DND-41 (cell line): ENCODE measurements at regions not wholly inside any gene's neighbourhood (a gene's known extent, or its start where the extent isn't known, plus 50 kb on each side); places are given as distances from the start of the nearest gene placed in this dataset.

Experiments
- ATAC-seq: fragments of 200-7000 bp; cut with Tn5 transposase; 3 replicates; pipeline ENCODE4 v1.9.1; 2021; ENCODE audit warnings: low read depth; ENCODE audit not compliant: insufficient read depth
- DNase-seq: peaks from one replicate; pipeline ENCODE4 v3.0.0-alpha.2; 2020
- H2AFZ ChIP-seq: 2 replicates; pipeline ENCODE4 v1.6.0; 2012; ENCODE audit warnings: low read depth, low read length
- H3K27ac ChIP-seq: 2 replicates; pipeline ENCODE4 v1.5.1; 2012; ENCODE audit warnings: low read length, inconsistent platforms
- H3K27me3 ChIP-seq: fragments of 200-600 bp; sonication (generic); 2 replicates; pipeline ENCODE4 v1.6.0; 2012; ENCODE audit warnings: low read length, mild to moderate bottlenecking, inconsistent platforms; ENCODE audit not compliant: insufficient read depth, poor library complexity
- H3K36me3 ChIP-seq: 2 replicates; pipeline ENCODE4 v1.5.1; 2012; ENCODE audit warnings: low read length, inconsistent platforms; ENCODE audit not compliant: insufficient read depth
- H3K4me1 ChIP-seq: 2 replicates; pipeline ENCODE4 v1.5.1; 2012; ENCODE audit warnings: mild to moderate bottlenecking, low read length; ENCODE audit not compliant: insufficient read depth
- H3K4me2 ChIP-seq: 2 replicates; pipeline ENCODE4 v1.6.0; 2012; ENCODE audit warnings: mild to moderate bottlenecking, moderate library complexity, low read length, inconsistent platforms; ENCODE audit not compliant: insufficient read depth
- H3K4me3 ChIP-seq, 2 experiments: fragments of 200-600 bp in 1 of 2; shearing (Covaris generic) in 1 of 2; 2 replicates each; pipeline ENCODE4 v1.5.1; 2012 to 2016; ENCODE audit warnings: inconsistent platforms in 2 of 2, low read length in 2 of 2, mild to moderate bottlenecking in 2 of 2, low read depth in 1 of 2, moderate library complexity in 1 of 2
- H3K79me2 ChIP-seq: 2 replicates; pipeline ENCODE4 v1.6.0; 2012; ENCODE audit warnings: low read length, inconsistent platforms; ENCODE audit not compliant: insufficient read depth
- H3K9ac ChIP-seq: 2 replicates; pipeline ENCODE4 v1.6.0; 2012; ENCODE audit warnings: low read depth, mild to moderate bottlenecking, inconsistent platforms, low read length, moderate library complexity
- H3K9me3 ChIP-seq: 2 replicates; pipeline ENCODE4 v1.5.1; 2012; ENCODE audit warnings: low read length, moderate library complexity, mild to moderate bottlenecking, inconsistent platforms; ENCODE audit not compliant: insufficient read depth, severe bottlenecking
- H4K20me1 ChIP-seq: 2 replicates; pipeline ENCODE4 v1.6.0; 2012; ENCODE audit warnings: low read length; ENCODE audit not compliant: insufficient read depth
- EZH2 ChIP-seq: IDR thresholded peaks from 3 replicates; pipeline ENCODE4 v1.6.1; 2012; ENCODE audit warnings: borderline replicate concordance, low read depth, mild to moderate bottlenecking, moderate library complexity, low read length, inconsistent platforms; ENCODE audit not compliant: severe bottlenecking
- TF ChIP-seq, protein P1 (sequence below): IDR thresholded peaks from 2 replicates; pipeline ENCODE4 v1.5.1; 2012; ENCODE audit warnings: borderline replicate concordance, low read length, moderate library complexity, mild to moderate bottlenecking; ENCODE audit not compliant: poor library complexity, severe bottlenecking; ENCODE audit errors: extremely low read depth

DNA sequence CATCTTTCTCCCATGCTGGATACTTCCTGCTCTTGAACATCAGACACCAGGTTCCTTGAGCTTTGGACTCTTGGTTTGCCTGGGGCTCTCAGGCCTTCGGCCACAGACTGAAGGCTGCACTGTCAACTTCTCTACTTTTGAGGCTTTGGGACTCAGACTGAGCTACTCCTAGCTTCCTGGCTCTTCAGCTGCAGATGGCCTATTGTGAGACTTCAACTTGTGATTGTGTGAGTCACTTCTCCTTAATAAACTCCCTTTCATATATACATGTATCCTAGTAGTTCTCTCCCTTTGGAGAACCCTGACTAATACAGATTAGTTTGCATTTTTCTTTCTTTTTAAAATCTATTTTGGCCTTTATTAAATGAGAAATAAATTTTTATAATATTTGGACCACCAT, 276.2 kb upstream of the SEMA3C start:
- no peaks in the 10 kb centered on the region for H3K79me2 ChIP-seq
- no peak overlapping the region for H2AFZ ChIP-seq
- no peak overlapping the region for H3K27ac ChIP-seq
- H3K9ac ChIP-seq = no peak overlapping the region
- no peaks in the 10 kb centered on the region for H3K4me1 ChIP-seq
- no peaks in the 10 kb centered on the region for H3K27me3 ChIP-seq
- no peak overlapping the region for H3K4me2 ChIP-seq
- TF ChIP-seq, protein P1, sequence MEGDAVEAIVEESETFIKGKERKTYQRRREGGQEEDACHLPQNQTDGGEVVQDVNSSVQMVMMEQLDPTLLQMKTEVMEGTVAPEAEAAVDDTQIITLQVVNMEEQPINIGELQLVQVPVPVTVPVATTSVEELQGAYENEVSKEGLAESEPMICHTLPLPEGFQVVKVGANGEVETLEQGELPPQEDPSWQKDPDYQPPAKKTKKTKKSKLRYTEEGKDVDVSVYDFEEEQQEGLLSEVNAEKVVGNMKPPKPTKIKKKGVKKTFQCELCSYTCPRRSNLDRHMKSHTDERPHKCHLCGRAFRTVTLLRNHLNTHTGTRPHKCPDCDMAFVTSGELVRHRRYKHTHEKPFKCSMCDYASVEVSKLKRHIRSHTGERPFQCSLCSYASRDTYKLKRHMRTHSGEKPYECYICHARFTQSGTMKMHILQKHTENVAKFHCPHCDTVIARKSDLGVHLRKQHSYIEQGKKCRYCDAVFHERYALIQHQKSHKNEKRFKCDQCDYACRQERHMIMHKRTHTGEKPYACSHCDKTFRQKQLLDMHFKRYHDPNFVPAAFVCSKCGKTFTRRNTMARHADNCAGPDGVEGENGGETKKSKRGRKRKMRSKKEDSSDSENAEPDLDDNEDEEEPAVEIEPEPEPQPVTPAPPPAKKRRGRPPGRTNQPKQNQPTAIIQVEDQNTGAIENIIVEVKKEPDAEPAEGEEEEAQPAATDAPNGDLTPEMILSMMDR = no peak
- no peak for TF ChIP-seq EZH2
- no peak for ATAC-seq
- H3K9me3 ChIP-seq = no peaks in the 10 kb centered on the region
- H3K4me3 ChIP-seq = no peak overlapping the region
- no peak for DNase-seq
- no peaks in the 10 kb centered on the region for H3K36me3 ChIP-seq
- no peaks in the 10 kb centered on the region for H4K20me1 ChIP-seq

DNA sequence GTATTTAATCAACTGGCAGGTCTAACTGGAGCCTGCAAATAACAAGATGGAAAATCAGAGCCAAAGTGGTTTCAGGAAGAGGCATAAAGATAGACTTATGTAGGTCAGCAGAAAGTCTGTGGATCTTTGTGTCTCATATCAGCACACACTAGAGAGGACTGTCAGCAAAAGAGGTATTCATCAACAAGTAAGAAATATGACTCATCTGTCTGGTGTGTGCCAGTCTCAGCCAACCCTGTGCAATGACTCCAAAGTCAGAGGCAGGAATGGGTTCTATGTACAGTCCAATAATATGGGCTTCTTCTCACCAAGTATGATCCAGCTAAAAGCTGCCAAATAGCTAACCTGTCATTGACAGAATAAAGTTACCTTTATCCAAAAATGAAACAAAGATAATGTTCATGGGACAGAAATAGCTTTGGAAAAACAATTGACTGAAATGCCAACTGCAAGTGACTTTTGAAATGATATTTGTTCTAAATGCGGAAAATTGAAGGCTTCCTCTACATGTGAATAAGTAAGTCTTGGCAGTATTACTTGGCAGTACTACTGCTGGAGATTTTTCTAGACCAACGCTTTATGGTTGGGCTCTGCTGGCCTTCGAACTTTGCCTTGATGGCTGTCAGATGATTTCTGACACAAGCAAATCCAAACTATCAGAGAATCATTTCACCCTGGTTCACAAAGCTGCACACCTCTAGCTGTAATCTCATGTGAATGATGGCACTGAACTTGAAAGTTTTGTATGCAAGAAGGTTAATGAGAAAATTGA, 272.3 kb upstream of the SEMA3C start:
- TF ChIP-seq EZH2 = no peak
- TF ChIP-seq, protein P1 = no peak
- Histone ChIP-seq H3K27me3 (no peaks in the 10 kb centered on the region), H3K4me2 (no peak overlapping the region), H3K36me3 (no peaks in the 10 kb centered on the region), H3K4me1 (no peaks in the 10 kb centered on the region), H3K9ac (no peak overlapping the region), H4K20me1 (no peaks in the 10 kb centered on the region), H3K27ac (no peak overlapping the region), H3K79me2 (no peaks in the 10 kb centered on the region), H2AFZ (no peak overlapping the region), H3K4me3 (no peak overlapping the region), H3K9me3 (no peaks in the 10 kb centered on the region)
- ATAC-seq (no peak), DNase-seq (no peak)

DNA sequence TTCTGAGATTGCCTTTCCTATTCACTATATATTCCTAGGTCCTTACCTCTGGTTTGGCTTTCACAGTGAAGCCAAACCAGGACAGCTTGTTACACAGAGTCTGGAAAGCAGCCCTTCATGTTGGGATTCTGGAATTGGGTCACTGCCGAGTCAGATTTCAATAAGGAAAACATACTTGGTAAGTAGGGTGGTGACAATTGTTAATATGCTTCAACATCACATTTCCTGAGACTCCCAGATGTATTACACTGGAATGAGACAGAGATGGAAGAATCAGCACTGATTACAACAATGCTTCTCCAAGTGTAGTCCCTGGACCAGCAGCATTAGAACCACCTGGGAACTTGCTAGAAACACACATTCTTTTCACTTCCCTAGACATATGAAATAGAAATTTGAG, 268.9 kb upstream of the SEMA3C start:
- Histone ChIP-seq H3K27ac (no peak overlapping the region), H3K27me3 (no peaks in the 10 kb centered on the region), H3K9me3 (no peaks in the 10 kb centered on the region), H3K4me1 (no peaks in the 10 kb centered on the region), H3K9ac (no peak overlapping the region), H3K4me3 (no peak overlapping the region), H3K36me3 (no peaks in the 10 kb centered on the region), H3K79me2 (no peaks in the 10 kb centered on the region), H2AFZ (no peak overlapping the region), H4K20me1 (no peaks in the 10 kb centered on the region), H3K4me2 (no peak overlapping the region)
- no peak for ATAC-seq
- TF ChIP-seq, protein P1 = no peak
- TF ChIP-seq EZH2 = no peak
- no peak for DNase-seq
